Breast epithelium (tissue), 3 donors: ENCODE measurements at regions not wholly inside any gene's neighbourhood (a gene's known extent, or its start where the extent isn't known, plus 50 kb on each side); places are given as distances from the start of the nearest gene placed in this dataset.

ENCODE experiments used
- CTCF ChIP-seq, 3 donors: fragments of 450-650 bp; IDR thresholded peaks; one replicate each; pipeline ENCODE4 v1.5.1; 2016 to 2017; ENCODE audit warnings: antibody characterized with exemption in 3 of 3, mild to moderate bottlenecking in 3 of 3, moderate library complexity in 3 of 3
- POLR2A ChIP-seq: fragments of 450-650 bp; IDR thresholded peaks from one replicate; pipeline ENCODE4 v1.6.1; 2016; ENCODE audit warnings: antibody characterized with exemption, mild to moderate bottlenecking, moderate library complexity
- POLR2AphosphoS5 ChIP-seq, 3 donors: sonication (generic); formaldehyde crosslinking; IDR thresholded peaks; one replicate each; pipeline ENCODE4 v1.6.1; 2017; ENCODE audit warnings: antibody characterized with exemption in 3 of 3

GRCh38 chr3:86743233-86743632 lies 247.7 kb downstream of the VGLL3 start:
- TF ChIP-seq CTCF (IDR thresholded peaks at IDR 0.05) (no peak), POLR2AphosphoS5 (IDR thresholded peaks at IDR 0.05) (no peak), POLR2A (no peak)
